Heart left ventricle (tissue), 16 donors: ENCODE measurements at regions not wholly inside any gene's neighbourhood (a gene's known extent, or its start where the extent isn't known, plus 50 kb on each side); places are given as distances from the start of the nearest gene placed in this dataset.

Experiments used
- ATAC-seq, 4 donors: fragments of 200-7000 bp; cut with Tn5 transposase; one replicate each; pipeline ENCODE4 v1.9.1; 2020 to 2022; ENCODE audit warnings: moderate library complexity in 4 of 4, mild to moderate bottlenecking in 3 of 4, moderate number of reproducible peaks in 1 of 4
- DNase-seq, 5 donors: peaks; one replicate each; pipeline ENCODE4 v3.0.0-alpha.2; 2020
- H3K27ac ChIP-seq, 12 donors: fragments of 200-600 bp; sonication (generic) in 4 of 12; one replicate each; pipeline versions ENCODE4 v1.5.0 to v1.8.0; 2016 to 2022; ENCODE audit warnings: mild to moderate bottlenecking in 2 of 12
- H3K27me3 ChIP-seq, 9 donors: fragments of 200-600 bp; sonication (generic) in 2 of 9; one replicate each; pipeline versions ENCODE4 v1.5.1 to v1.8.0; 2016 to 2022; ENCODE audit warnings: mild to moderate bottlenecking in 3 of 9
- H3K36me3 ChIP-seq, 9 donors: fragments of 200-600 bp; sonication (generic) in 2 of 9; one replicate each; pipeline versions ENCODE4 v1.5.0 to v1.8.0; 2018 to 2022; ENCODE audit warnings: mild to moderate bottlenecking in 2 of 9
- H3K4me1 ChIP-seq, 12 donors: fragments of 200-600 bp; sonication (generic) in 4 of 12; one replicate each; pipeline versions ENCODE4 v1.5.0 to v1.8.0; 2016 to 2022; ENCODE audit warnings: mild to moderate bottlenecking in 3 of 12
- H3K4me3 ChIP-seq, 12 donors: fragments of 200-600 bp; sonication (generic) in 4 of 12; one replicate each; pipeline versions ENCODE4 v1.5.0 to v1.8.0; 2017 to 2022; ENCODE audit warnings: mild to moderate bottlenecking in 9 of 12, moderate library complexity in 4 of 12
- H3K9me3 ChIP-seq, 12 donors: fragments of 200-600 bp; sonication (generic) in 4 of 12; one replicate each; pipeline versions ENCODE4 v1.5.0 to v1.8.0; 2016 to 2022; ENCODE audit warnings: mild to moderate bottlenecking in 1 of 12
- POLR2A ChIP-seq, 2 donors: fragments of 450-650 bp; IDR thresholded peaks; one replicate each; pipeline ENCODE4 v1.6.1; 2017; ENCODE audit warnings: antibody characterized with exemption in 2 of 2, mild to moderate bottlenecking in 2 of 2, moderate library complexity in 2 of 2
- WGBS, 4 donors: extraction: QIAGEN DNeasy Blood & Tissue Kit in 2 of 4; methylation state at CpG; one replicate each; pipeline versions ENCODE4 v1.1.5 to v1.1.7; 2013 to 2018; 5-methylcytosine and 5-hydroxymethylcytosine counted together
- intact Hi-C, 10 donors: fragments of 100-400 bp; cut with DNase I; formaldehyde crosslinking; loops; one replicate each; pipeline versions ENCODE4 v1.11.1 to v1.14.2; 2022
- TF ChIP-seq, protein P1 (sequence below), 12 donors: fragments of 200-600 bp; sonication (generic) in 4 of 12; IDR thresholded peaks; one replicate each; pipeline versions ENCODE4 v1.5.0 to v1.8.0; 2018 to 2022; ENCODE audit warnings: antibody characterized with exemption in 12 of 12, mild to moderate bottlenecking in 5 of 12
- donor health status: ischemic (EF 13 %, LVEDD 7.1; RV severe dilation, severe dysfunction).
- donor health status: healthy with polysubstance abuse.
- donor health status: DM: no; HTN: yes; CAD: no.
- donor health status: DM: no; HTN: no; CAD: no.
- donor health status: ischemic (EF 25% LVEDD 6.9; RV normal size, moderate dysfunction).
- donor health status: ischemic (EF 25% LVEDD 5.7; RV mildly dilated, moderate dysfunction).
- donor health status: healthy.
- donor health status: DM: yes; HTN: yes; CAD: no.
- donor health status: ischemic (EF 35%, LVEDD 5.7; RV mildly dilated, moderate dysfunction).
- donor health status: nonischemic (EF 11% LVEDD 7.7; RV severe dilation, severe dysfunction).
- donor health status: DM: yes; HTN: yes; CAD: no.
- donor health status: PGD.
- donor health status: ischemic (EF 29% LVEDD 5.4; RV normal size, mild dysfunction).
- donor health status: nonischemic (EF 23%, LVEDD 6.1; RV moderate dilation, normal function).

DNA sequence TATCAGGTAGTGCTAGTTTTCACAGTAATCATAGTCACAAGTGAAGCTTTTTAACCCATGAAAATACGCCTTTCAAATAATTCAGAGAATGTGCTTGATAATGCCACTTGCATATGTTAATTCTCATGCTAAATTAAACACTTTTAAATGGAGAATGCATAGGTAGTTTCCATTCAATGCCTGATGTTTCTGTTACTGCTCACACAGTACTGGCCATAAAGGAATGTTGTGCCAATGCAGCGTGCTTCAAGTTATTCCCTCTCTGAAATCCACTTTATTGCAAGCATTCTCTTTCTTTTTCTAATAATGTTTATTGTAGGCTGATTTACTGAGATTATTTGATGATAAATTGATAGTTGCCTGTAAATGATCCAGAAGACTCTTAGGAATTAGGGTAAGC is 513.0 kb upstream of the KLF12 start:
- TF ChIP-seq, protein P1, sequence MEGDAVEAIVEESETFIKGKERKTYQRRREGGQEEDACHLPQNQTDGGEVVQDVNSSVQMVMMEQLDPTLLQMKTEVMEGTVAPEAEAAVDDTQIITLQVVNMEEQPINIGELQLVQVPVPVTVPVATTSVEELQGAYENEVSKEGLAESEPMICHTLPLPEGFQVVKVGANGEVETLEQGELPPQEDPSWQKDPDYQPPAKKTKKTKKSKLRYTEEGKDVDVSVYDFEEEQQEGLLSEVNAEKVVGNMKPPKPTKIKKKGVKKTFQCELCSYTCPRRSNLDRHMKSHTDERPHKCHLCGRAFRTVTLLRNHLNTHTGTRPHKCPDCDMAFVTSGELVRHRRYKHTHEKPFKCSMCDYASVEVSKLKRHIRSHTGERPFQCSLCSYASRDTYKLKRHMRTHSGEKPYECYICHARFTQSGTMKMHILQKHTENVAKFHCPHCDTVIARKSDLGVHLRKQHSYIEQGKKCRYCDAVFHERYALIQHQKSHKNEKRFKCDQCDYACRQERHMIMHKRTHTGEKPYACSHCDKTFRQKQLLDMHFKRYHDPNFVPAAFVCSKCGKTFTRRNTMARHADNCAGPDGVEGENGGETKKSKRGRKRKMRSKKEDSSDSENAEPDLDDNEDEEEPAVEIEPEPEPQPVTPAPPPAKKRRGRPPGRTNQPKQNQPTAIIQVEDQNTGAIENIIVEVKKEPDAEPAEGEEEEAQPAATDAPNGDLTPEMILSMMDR (IDR thresholded peaks at IDR 0.05), result no peak
- no peak for TF ChIP-seq POLR2A (IDR thresholded peaks at IDR 0.05)
- intact Hi-C loops, result no loop called here
- DNase-seq (no peak), ATAC-seq (no peak)
- Histone ChIP-seq H3K27me3 (no peaks in the 10 kb centered on the region), H3K9me3 (no peaks in the 10 kb centered on the region), H3K4me1 (peaks cover 0 to 4% (median 0%) of the 10 kb centered on the region in 12 donors), H3K27ac (no peak overlapping the region), H3K4me3 (no peak overlapping the region), H3K36me3 (no peaks in the 10 kb centered on the region)
- WGBS, 4 donors, result 96 to 98% (median 97%) methylated on average over 2 of the region's 2 CpGs

DNA sequence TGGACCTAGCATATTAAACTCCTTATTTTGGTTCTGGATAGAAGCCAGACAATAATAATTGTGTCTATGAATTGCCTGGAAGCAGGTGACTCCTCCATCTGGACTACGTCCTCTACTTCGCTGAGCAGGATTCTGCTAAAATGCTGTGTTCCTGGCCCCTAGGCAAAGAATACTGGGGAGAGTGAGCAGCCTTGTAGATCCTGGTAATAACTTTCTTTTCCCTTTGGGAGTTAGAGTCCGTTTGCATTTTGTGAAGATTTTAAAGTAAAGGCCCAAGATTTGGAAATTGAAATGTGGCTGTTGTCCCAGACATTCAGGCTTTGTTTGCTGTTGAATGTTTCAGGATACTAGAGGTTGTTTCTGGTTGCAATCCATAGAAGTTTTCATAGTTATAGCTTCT is 511.9 kb upstream of the KLF12 start:
- Histone ChIP-seq H3K36me3 (no peaks in the 10 kb centered on the region), H3K27me3 (no peaks in the 10 kb centered on the region), H3K4me3 (no peak overlapping the region), H3K4me1 (peaks cover 0 to 4% (median 0%) of the 10 kb centered on the region in 12 donors), H3K27ac (no peak overlapping the region), H3K9me3 (no peaks in the 10 kb centered on the region)
- intact Hi-C loops, result no loop called here
- no peak for DNase-seq
- no peak for ATAC-seq
- TF ChIP-seq POLR2A (IDR thresholded peaks at IDR 0.05), result no peak
- 55 to 72% (median 65%) methylated on average over 3 of the region's 3 CpGs for WGBS, 4 donors

DNA sequence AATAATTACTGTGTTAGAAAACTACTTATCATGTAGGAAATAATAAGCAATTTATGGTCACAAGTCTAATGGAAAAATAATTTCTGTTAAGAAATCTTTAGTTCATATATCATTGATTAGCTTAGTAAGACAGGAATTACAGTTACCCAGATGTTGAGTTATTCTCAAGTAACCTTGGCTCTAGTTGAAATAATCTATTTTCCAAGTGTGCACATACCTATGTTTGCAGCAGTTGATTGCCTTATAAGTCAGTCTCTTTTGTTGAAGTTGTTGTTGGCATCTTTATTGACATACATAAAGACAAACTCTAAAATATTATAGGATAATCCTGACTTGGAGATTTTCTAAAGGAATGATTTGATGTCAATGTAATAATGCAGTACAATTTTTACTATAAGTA is 511.4 kb upstream of the KLF12 start:
- TF ChIP-seq POLR2A (IDR thresholded peaks at IDR 0.05), result no peak
- TF ChIP-seq, protein P1 (IDR thresholded peaks at IDR 0.05), result no peak
- Histone ChIP-seq H3K36me3 (no peaks in the 10 kb centered on the region), H3K27me3 (no peaks in the 10 kb centered on the region), H3K4me1 (peaks cover 0 to 4% (median 0%) of the 10 kb centered on the region in 12 donors), H3K4me3 (no peak overlapping the region), H3K27ac (no peak overlapping the region), H3K9me3 (no peaks in the 10 kb centered on the region)
- intact Hi-C loops, result no loop called here
- DNase-seq, result no peak
- ATAC-seq, result no peak

DNA sequence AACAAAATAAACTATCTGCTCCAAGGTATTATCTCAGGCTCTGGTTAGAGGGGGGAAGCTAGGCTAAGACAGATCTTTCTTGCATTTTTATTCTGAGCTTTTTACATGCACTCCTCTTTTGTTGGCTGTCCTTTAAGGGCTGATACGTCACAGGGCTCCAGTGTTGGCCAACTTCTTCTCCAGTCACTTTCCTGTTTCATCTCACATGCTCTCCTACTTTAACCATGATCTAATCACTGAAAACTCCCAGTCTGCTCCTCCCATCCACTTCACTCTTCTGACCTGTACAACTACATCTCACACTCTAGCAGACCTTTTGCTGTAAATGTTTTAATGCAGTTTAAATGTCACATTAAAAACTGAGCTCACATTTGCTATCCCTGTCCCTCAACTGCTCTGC is 510.0 kb upstream of the KLF12 start:
- Histone ChIP-seq H3K27ac (no peak overlapping the region), H3K36me3 (no peaks in the 10 kb centered on the region), H3K9me3 (no peaks in the 10 kb centered on the region), H3K4me3 (no peak overlapping the region), H3K27me3 (no peaks in the 10 kb centered on the region), H3K4me1 (peaks cover 0 to 4% (median 0%) of the 10 kb centered on the region in 12 donors)
- DNase-seq (no peak), ATAC-seq (peak in 3 of 4 donors; percentile 70 to 83 (median 75))
- no peak for TF ChIP-seq POLR2A (IDR thresholded peaks at IDR 0.05)
- TF ChIP-seq, protein P1 (IDR thresholded peaks at IDR 0.05), result no peak
- intact Hi-C loops, result no loop called here
- WGBS, 4 donors, result 13 to 34% (median 31%) methylated on average over 1 of the region's 1 CpG

DNA sequence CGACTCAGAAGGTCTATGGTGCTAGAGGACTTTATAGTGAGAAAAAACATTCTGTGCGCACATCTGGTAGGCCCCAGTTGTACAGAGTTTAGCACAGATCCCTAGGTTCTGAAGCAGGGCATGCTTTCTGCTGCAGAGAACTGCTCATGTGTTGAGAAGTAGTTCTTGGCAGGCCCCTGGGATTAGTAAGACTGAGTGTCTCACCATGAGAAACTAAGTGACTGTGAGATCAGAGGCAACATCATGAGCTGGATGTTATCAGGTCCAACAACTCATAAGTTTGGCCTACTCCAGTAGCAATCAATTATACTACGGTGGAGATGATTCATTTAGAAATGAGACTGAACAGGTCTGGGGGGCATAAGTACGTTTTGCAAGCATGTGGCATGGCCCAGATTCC is 507.4 kb upstream of the KLF12 start:
- 90 to 100% (median 93%) methylated on average over 3 to 4 of the region's 4 CpGs for WGBS, 4 donors

More for the DNA sequence above, 507.4 kb upstream of the KLF12 start:
- intact Hi-C loops, result no loop called here
- Histone ChIP-seq H3K4me3 (no peak overlapping the region), H3K27me3 (no peaks in the 10 kb centered on the region), H3K9me3 (no peaks in the 10 kb centered on the region), H3K4me1 (peaks cover 0 to 4% (median 0%) of the 10 kb centered on the region in 12 donors), H3K27ac (no peak overlapping the region), H3K36me3 (no peaks in the 10 kb centered on the region)
- ATAC-seq (no peak), DNase-seq (no peak)
- TF ChIP-seq POLR2A (IDR thresholded peaks at IDR 0.05), result no peak
- TF ChIP-seq, protein P1 (IDR thresholded peaks at IDR 0.05), result no peak
